ENCODE measurements at regions not wholly inside any gene's neighbourhood (a gene's known extent, or its start where the extent isn't known, plus 50 kb on each side); places are given as distances from the start of the nearest gene placed in this dataset.

DNA sequence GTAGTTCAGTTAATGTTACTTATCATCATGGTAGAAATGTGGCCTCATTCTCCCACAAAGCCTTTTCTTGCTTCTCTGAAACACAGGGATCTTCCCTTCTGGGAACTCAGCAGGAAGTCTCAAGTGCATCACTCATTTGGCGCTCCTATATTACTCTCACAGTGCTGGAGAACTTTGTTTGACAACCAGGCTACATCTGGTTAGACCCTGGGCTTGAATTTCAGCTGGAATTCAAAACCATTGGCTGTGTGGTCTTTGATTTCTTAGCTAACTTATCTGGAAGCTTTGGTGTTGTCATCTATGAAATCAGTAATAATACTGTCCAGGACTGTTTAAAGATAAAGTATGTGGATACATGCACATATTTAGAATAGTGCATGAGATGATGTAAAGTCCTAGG lies 1777.1 kb downstream of the MAT2B start (continued):
- no peak for TF ChIP-seq JUNB (IDR thresholded peaks at IDR 0.05)

DNA sequence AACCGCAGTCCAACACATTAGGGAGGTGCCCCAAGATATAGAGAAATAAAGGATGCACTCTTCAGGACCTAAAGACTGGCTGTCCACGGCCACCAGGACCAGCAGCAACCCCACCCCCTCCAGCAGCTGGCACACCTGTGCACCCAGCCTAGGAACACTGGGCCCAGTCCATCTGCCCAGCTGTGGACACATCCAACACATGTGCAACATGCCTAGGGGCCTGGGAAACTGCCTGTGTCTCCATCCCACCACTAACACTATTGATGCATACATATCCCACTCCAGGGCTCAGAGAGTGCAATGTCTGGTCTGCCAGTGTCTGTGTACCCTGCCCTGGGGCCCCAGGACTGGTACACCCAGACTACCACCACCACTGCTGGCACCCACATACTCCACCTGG lies 1781.3 kb downstream of the MAT2B start:
- ChIA-PET CTCF (no interaction called here), RAD21 (ENCODE audit: unreplicated experiment) (no interaction called here), POLR2A (no interaction called here), SMC1A (ENCODE audit: uncharacterized antibody, unreplicated experiment) (no interaction called here)
- DNase-seq (ENCODE audit: low read depth, low spot score), result no peak
- WGBS (ENCODE audit: insufficient coverage, insufficient replicate concordance, low lambda C conversion rate, missing lambda C conversion rate), result 0% methylated on average over 2 of the region's 2 CpGs
- no TSS peak for BruUV-seq (replicated peaks)
- TF ChIP-seq SPI1 (IDR thresholded peaks at IDR 0.05; ENCODE audit: borderline replicate concordance, insufficient read depth, low read depth, low read length), result no peak
- TF ChIP-seq NR2C2 (IDR thresholded peaks at IDR 0.05; ENCODE audit: borderline replicate concordance, control insufficient read depth, insufficient read length, low read depth), result no peak
- TF ChIP-seq BCL11A (IDR thresholded peaks at IDR 0.05; ENCODE audit: low read depth, low read length), result no peak
- TF ChIP-seq ZZZ3 (IDR thresholded peaks at IDR 0.05; ENCODE audit: control insufficient read depth, insufficient read length, low read depth), result no peak
- TF ChIP-seq, protein P1, sequence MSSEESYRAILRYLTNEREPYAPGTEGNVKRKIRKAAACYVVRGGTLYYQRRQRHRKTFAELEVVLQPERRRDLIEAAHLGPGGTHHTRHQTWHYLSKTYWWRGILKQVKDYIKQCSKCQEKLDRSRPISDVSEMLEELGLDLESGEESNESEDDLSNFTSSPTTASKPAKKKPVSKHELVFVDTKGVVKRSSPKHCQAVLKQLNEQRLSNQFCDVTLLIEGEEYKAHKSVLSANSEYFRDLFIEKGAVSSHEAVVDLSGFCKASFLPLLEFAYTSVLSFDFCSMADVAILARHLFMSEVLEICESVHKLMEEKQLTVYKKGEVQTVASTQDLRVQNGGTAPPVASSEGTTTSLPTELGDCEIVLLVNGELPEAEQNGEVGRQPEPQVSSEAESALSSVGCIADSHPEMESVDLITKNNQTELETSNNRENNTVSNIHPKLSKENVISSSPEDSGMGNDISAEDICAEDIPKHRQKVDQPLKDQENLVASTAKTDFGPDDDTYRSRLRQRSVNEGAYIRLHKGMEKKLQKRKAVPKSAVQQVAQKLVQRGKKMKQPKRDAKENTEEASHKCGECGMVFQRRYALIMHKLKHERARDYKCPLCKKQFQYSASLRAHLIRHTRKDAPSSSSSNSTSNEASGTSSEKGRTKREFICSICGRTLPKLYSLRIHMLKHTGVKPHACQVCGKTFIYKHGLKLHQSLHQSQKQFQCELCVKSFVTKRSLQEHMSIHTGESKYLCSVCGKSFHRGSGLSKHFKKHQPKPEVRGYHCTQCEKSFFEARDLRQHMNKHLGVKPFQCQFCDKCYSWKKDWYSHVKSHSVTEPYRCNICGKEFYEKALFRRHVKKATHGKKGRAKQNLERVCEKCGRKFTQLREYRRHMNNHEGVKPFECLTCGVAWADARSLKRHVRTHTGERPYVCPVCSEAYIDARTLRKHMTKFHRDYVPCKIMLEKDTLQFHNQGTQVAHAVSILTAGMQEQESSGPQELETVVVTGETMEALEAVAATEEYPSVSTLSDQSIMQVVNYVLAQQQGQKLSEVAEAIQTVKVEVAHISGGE (CRISPR knock-in tag; IDR thresholded peaks at IDR 0.05), result no peak
- no peak for TF ChIP-seq BHLHE40 (IDR thresholded peaks at IDR 0.05; ENCODE audit: borderline replicate concordance in 1 of 2, low read depth in 2 of 2, low read length in 1 of 2)
- TF ChIP-seq WRNIP1 (IDR thresholded peaks at IDR 0.05; ENCODE audit: borderline replicate concordance, low read depth, low read length), result no peak
- H3K27me3 ChIP-seq (replicated peaks in 1 of 2; ENCODE audit: control insufficient read depth in 2 of 2, insufficient read depth in 2 of 2, low read length in 1 of 2), result no peaks in the 10 kb centered on the region
- ATAC-seq, result no peak
- no peak for FAIRE-seq
- no peaks in the 10 kb centered on the region for H3K4me1 ChIP-seq (ENCODE audit: control insufficient read depth, insufficient read depth, low read length)
- H2AFZ ChIP-seq (ENCODE audit: control insufficient read depth, low read depth, low read length), result no peak overlapping the region
- no peak overlapping the region for H3K4me2 ChIP-seq (ENCODE audit: control insufficient read depth, insufficient read depth)
- no peak overlapping the region for H3K4me3 ChIP-seq
- no peaks in the 10 kb centered on the region for H4K20me1 ChIP-seq (ENCODE audit: control insufficient read depth, insufficient read depth)
- intact Hi-C loops (cut with micrococcal nuclease; ENCODE audit: unreplicated experiment) (no loop called here), in situ Hi-C loops (cut with MboI) (no loop called here)
- H3K9me3 ChIP-seq (replicated peaks; ENCODE audit: control insufficient read depth, insufficient read depth, low read length), result no peaks in the 10 kb centered on the region
- H3K79me2 ChIP-seq (ENCODE audit: control insufficient read depth, insufficient read depth, low read length), result no peaks in the 10 kb centered on the region
- no peaks in the 10 kb centered on the region for H3K36me3 ChIP-seq (ENCODE audit: control insufficient read depth in 2 of 2, insufficient read depth in 2 of 2, low read length in 1 of 2)
- H3K27ac ChIP-seq (ENCODE audit: control insufficient read depth, insufficient read depth), result no peak overlapping the region
- H3K9ac ChIP-seq (ENCODE audit: control insufficient read depth, insufficient read depth, low read length), result no peak overlapping the region

Data from GM12878 (cell line).